Osteocyte (in vitro differentiated cells): ENCODE measurements at regions not wholly inside any gene's neighbourhood (a gene's known extent, or its start where the extent isn't known, plus 50 kb on each side); places are given as distances from the start of the nearest gene placed in this dataset.

Experiments
- DNase-seq: peaks from one replicate; pipeline ENCODE4 v3.0.0; 2021; ENCODE audit warnings: mixed read lengths; ENCODE audit not compliant: unreplicated experiment; ENCODE audit errors: extremely low spot score
- H3K27ac Mint-ChIP-seq: one replicate; pipeline ENCODE4 v1.8.0; 2021; ENCODE audit warnings: mild to moderate bottlenecking, mixed read lengths; ENCODE audit not compliant: unreplicated experiment
- H3K27me3 Mint-ChIP-seq: one replicate; pipeline ENCODE4 v1.8.0; 2021; ENCODE audit warnings: mixed read lengths; ENCODE audit not compliant: unreplicated experiment
- H3K36me3 Mint-ChIP-seq: one replicate; pipeline ENCODE4 v1.8.0; 2021; ENCODE audit warnings: mixed read lengths; ENCODE audit not compliant: unreplicated experiment
- H3K4me1 Mint-ChIP-seq: one replicate; pipeline ENCODE4 v1.8.0; 2021; ENCODE audit warnings: mixed read lengths; ENCODE audit not compliant: unreplicated experiment
- H3K4me3 Mint-ChIP-seq: one replicate; pipeline ENCODE4 v1.8.0; 2021; ENCODE audit warnings: mild to moderate bottlenecking, moderate library complexity, mixed read lengths; ENCODE audit not compliant: unreplicated experiment
- H3K9me3 Mint-ChIP-seq: one replicate; pipeline ENCODE4 v1.8.0; 2021; ENCODE audit warnings: mixed read lengths; ENCODE audit not compliant: unreplicated experiment
- CTCF ChIP-seq: fragments of 200-600 bp; sonication (generic); IDR thresholded peaks from 2 replicates; pipeline ENCODE4 v1.5.0; 2021; ENCODE audit warnings: antibody characterized with exemption, mild to moderate bottlenecking, moderate library complexity

- peaks cover 24% of the 10 kb centered on the region for H3K4me1 Mint-ChIP-seq
- peaks cover 6% of the 10 kb centered on the region for H3K9me3 Mint-ChIP-seq
- no peak overlapping the region for H3K4me3 Mint-ChIP-seq
- TF ChIP-seq CTCF, result no peak
- H3K36me3 Mint-ChIP-seq, result no peaks in the 10 kb centered on the region
- no peak for DNase-seq
- H3K27ac Mint-ChIP-seq, result peak overlapping the region; percentile 83
- no peaks in the 10 kb centered on the region for H3K27me3 Mint-ChIP-seq
Measured at GRCh38 chr5:57824623-57825022, 342.0 kb upstream of the ACTBL2 start.

GRCh38 chr5:57824047-57824446, 341.4 kb upstream of the ACTBL2 start:
- no peaks in the 10 kb centered on the region for H3K27me3 Mint-ChIP-seq
- H3K9me3 Mint-ChIP-seq, result peaks cover 6% of the 10 kb centered on the region
- peaks cover 24% of the 10 kb centered on the region for H3K4me1 Mint-ChIP-seq
- DNase-seq, result no peak
- no peaks in the 10 kb centered on the region for H3K36me3 Mint-ChIP-seq
- no peak overlapping the region for H3K4me3 Mint-ChIP-seq
- no peak for TF ChIP-seq CTCF
- peak overlapping the region; percentile 50 for H3K27ac Mint-ChIP-seq

- Mint-ChIP-seq H3K27ac (no peak overlapping the region), H3K4me3 (no peak overlapping the region), H3K9me3 (peaks cover 6% of the 10 kb centered on the region), H3K4me1 (peaks cover 34% of the 10 kb centered on the region), H3K27me3 (no peaks in the 10 kb centered on the region), H3K36me3 (no peaks in the 10 kb centered on the region)
- DNase-seq, result no peak
- TF ChIP-seq CTCF, result no peak
Measured at GRCh38 chr5:57822651-57823050, 340.0 kb upstream of the ACTBL2 start.

- no peak for DNase-seq
- no peak for TF ChIP-seq CTCF
- H3K4me1 Mint-ChIP-seq, result peaks cover 31% of the 10 kb centered on the region
- H3K36me3 Mint-ChIP-seq, result no peaks in the 10 kb centered on the region
- no peak overlapping the region for H3K4me3 Mint-ChIP-seq
- peaks cover 4% of the 10 kb centered on the region for H3K9me3 Mint-ChIP-seq
- H3K27ac Mint-ChIP-seq, result no peak overlapping the region
- H3K27me3 Mint-ChIP-seq, result no peaks in the 10 kb centered on the region
Measured at GRCh38 chr5:57818397-57818796, 335.8 kb upstream of the ACTBL2 start.

- DNase-seq, result no peak
- peak overlapping the region; percentile 65 for H3K27ac Mint-ChIP-seq
- H3K9me3 Mint-ChIP-seq, result no peaks in the 10 kb centered on the region
- H3K36me3 Mint-ChIP-seq, result no peaks in the 10 kb centered on the region
- no peak for TF ChIP-seq CTCF
- no peaks in the 10 kb centered on the region for H3K27me3 Mint-ChIP-seq
- no peak overlapping the region for H3K4me3 Mint-ChIP-seq
- H3K4me1 Mint-ChIP-seq, result peaks cover 31% of the 10 kb centered on the region
Measured at GRCh38 chr5:57817924-57818323, 335.3 kb upstream of the ACTBL2 start.
